ENCODE measurements at regions not wholly inside any gene's neighbourhood (a gene's known extent, or its start where the extent isn't known, plus 50 kb on each side); places are given as distances from the start of the nearest gene placed in this dataset.

- TF ChIP-seq CTCF (IDR thresholded peaks at IDR 0.05; ENCODE audit: low read depth, low read length, poor library complexity, severe bottlenecking) (no peak), EZH2phosphoT487 (IDR thresholded peaks at IDR 0.05; ENCODE audit: borderline replicate concordance, low read length) (no peak)
These were observed 171.7 kb upstream of the SOX11 start for GRCh38 chr2:5520463-5520972.
